ENCODE measurements at regions not wholly inside any gene's neighbourhood (a gene's known extent, or its start where the extent isn't known, plus 50 kb on each side); places are given as distances from the start of the nearest gene placed in this dataset.
A peak's percentile ranks its signal among the peaks of the same experiment; 100 is the strongest.

DNA sequence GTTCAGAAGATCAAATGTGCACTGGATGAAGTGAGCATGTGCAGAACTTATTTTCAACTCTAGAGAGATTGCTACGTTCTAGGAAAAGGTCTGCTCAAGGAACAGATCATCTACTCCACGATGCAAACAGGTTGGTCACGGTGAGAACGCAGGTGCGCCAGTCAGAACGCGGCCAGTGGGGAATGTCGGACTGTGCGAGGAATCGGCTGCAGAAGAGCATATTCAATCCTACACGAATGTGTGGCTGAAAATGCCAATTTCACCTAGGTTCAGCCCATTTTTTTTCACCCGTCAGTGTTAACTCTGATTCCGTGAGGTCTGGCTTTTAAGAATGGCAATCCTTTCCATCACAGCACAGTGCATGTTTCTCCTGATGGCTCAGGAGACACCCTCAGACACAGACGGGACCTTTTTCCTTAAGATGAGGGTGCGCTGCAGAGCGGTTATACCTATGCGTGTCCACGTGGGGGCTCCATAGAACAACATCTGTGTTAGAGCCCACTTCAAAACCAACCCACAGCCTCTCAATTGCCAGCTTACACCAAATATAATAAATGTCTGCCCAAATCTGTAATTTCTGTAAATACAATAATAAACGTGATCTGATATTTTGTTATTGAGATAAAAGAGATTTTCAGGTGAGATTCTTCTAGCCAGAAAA, 250.4 kb downstream of the FOXA2 start:
- WGBS, 2 donors, result 39 to 40% methylated on average over 19 of the region's 19 CpGs
- peak; percentile 59 to 66 for DNase-seq
- H3K4me3 ChIP-seq (replicated peaks in 1 of 3), result no peak overlapping the region
- intact Hi-C loops (cut with DNase I), result no loop called here
- no peaks in the 10 kb centered on the region for H3K9me3 ChIP-seq
- H3K27me3 ChIP-seq, result no peaks in the 10 kb centered on the region
- no peak overlapping the region for H3K27ac ChIP-seq
- H3K4me1 ChIP-seq, result no peaks in the 10 kb centered on the region
- TF ChIP-seq POLR2A (IDR thresholded peaks at IDR 0.05), result no peak
- TF ChIP-seq, protein P1, sequence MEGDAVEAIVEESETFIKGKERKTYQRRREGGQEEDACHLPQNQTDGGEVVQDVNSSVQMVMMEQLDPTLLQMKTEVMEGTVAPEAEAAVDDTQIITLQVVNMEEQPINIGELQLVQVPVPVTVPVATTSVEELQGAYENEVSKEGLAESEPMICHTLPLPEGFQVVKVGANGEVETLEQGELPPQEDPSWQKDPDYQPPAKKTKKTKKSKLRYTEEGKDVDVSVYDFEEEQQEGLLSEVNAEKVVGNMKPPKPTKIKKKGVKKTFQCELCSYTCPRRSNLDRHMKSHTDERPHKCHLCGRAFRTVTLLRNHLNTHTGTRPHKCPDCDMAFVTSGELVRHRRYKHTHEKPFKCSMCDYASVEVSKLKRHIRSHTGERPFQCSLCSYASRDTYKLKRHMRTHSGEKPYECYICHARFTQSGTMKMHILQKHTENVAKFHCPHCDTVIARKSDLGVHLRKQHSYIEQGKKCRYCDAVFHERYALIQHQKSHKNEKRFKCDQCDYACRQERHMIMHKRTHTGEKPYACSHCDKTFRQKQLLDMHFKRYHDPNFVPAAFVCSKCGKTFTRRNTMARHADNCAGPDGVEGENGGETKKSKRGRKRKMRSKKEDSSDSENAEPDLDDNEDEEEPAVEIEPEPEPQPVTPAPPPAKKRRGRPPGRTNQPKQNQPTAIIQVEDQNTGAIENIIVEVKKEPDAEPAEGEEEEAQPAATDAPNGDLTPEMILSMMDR (IDR thresholded peaks at IDR 0.05), result peak; percentile 46 to 79 (median 63)
- H3K36me3 ChIP-seq, result no peaks in the 10 kb centered on the region

DNA sequence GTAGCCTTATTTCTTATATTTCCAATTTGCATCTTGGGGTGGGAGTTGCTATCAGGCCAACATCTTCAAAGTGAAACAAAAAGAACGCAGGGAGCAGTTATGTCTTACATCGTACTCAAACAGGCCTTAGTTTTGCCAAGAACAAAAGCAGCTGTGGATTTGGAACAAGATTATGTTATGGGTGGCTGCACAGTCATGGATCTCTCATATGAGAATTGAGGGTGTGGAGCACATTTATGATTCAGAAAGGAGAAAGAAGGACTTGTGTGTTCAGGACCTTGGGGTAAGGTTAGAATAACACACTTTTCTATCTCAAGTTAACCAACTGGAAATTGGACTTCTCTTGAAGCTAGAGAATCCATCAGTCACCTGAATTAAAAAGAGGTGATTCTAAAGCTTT, 259.9 kb downstream of the FOXA2 start:
- intact Hi-C loops (cut with DNase I), result no loop called here
- no peak for DNase-seq
- WGBS, 2 donors, result 24 to 26% methylated on average over 2 of the region's 2 CpGs
- no peaks in the 10 kb centered on the region for H3K36me3 ChIP-seq
- H3K27ac ChIP-seq, result no peak overlapping the region
- H3K4me3 ChIP-seq (replicated peaks in 1 of 3), result no peak overlapping the region
- H3K9me3 ChIP-seq, result no peaks in the 10 kb centered on the region
- TF ChIP-seq POLR2A (IDR thresholded peaks at IDR 0.05), result no peak
- TF ChIP-seq, protein P1 (IDR thresholded peaks at IDR 0.05), result no peak
- H3K27me3 ChIP-seq, result no peaks in the 10 kb centered on the region
- H3K4me1 ChIP-seq, result no peaks in the 10 kb centered on the region

DNA sequence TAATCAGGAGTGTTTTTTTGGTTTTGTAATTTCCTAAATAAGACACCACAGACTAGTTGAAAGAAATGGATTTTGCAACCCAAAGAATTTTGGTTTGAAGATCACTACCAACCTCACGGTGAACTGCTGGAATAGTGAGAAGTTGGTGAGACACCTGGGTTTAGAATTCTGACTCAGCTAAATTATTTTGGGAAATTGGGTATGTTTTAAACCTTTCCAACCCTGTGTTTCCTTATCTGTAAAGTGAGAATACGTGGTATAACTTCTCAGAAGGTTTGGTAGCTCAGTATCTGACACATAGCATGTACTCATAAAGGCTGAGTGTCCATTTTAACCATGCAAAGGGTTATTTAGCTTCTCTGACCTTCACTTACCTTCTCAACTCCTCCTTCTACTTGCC, 261.9 kb downstream of the FOXA2 start:
- Histone ChIP-seq H3K36me3 (no peaks in the 10 kb centered on the region), H3K27me3 (no peaks in the 10 kb centered on the region), H3K27ac (no peak overlapping the region), H3K4me1 (no peaks in the 10 kb centered on the region), H3K4me3 (replicated peaks in 1 of 3) (no peak overlapping the region), H3K9me3 (no peaks in the 10 kb centered on the region)
- WGBS, 2 donors, result 44 to 45% methylated on average over 2 of the region's 2 CpGs
- DNase-seq, result no peak
- TF ChIP-seq POLR2A (IDR thresholded peaks at IDR 0.05), result no peak
- TF ChIP-seq, protein P1 (IDR thresholded peaks at IDR 0.05), result no peak
- intact Hi-C loops (cut with DNase I), result no loop called here

DNA sequence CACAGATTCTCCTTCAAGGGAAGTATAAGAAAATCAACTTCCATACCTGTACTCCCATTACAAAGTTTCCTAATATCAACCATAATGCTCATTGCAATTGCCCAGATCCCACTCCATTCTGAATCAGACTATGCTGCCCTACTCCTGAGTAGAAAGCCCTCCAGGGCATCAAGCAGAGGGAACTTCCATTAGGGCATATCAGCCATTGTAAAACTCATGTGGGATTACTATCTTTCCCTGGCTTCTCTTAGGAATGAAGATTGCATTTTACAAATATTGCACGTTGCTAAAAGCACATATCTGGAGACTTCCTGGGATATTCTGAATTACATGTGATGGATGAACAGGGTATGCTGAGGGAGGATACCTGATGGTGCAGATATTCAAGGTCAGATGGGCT, 263.2 kb downstream of the FOXA2 start:
- Histone ChIP-seq H3K27ac (no peak overlapping the region), H3K4me1 (no peaks in the 10 kb centered on the region), H3K4me3 (replicated peaks in 1 of 3) (no peak overlapping the region), H3K36me3 (no peaks in the 10 kb centered on the region), H3K9me3 (no peaks in the 10 kb centered on the region), H3K27me3 (no peaks in the 10 kb centered on the region)
- TF ChIP-seq, protein P1 (IDR thresholded peaks at IDR 0.05), result no peak
- TF ChIP-seq POLR2A (IDR thresholded peaks at IDR 0.05), result no peak
- DNase-seq, result no peak
- WGBS, 2 donors, result 83 to 85% methylated on average over 1 of the region's 1 CpG
- intact Hi-C loops (cut with DNase I), result no loop called here

DNA sequence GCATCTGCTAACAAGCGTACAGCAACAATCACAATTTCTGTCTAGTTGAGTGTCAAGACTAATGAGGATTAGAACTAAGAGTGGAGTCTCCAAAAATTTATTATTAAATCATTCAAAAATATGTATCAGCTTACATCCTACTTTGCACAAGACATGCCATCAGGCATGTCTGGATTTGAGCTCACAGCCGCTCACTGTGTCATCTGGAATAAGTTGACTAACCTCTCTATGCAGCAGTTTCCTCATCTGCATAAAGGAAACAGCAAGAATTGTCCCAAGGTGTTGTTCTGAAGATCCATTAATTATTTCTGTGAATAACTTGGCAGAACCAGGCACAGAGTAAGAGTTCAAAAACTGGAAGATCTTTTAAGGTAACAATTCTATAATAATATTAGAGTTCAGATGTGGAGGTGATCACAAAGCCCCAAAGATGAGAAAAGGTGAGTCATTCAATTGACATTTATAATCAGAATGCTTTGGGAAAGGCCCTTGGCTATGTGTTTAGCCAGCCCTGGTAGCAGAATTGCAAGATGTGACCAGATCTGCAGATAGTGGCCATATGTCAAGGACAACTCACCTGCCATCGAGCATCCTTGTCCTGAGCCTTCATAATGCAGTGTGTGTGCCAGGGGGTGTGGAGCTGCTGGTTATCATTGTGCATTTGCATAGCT, 264.0 kb downstream of the FOXA2 start:
- 85 to 93% methylated on average over 3 of the region's 3 CpGs for WGBS, 2 donors
- H3K36me3 ChIP-seq, result no peaks in the 10 kb centered on the region
- intact Hi-C loops (cut with DNase I), result no loop called here
- H3K4me3 ChIP-seq (replicated peaks in 1 of 3), result no peak overlapping the region
- no peak for DNase-seq
- no peak overlapping the region for H3K27ac ChIP-seq
- H3K4me1 ChIP-seq, result no peaks in the 10 kb centered on the region
- H3K9me3 ChIP-seq, result no peaks in the 10 kb centered on the region
- H3K27me3 ChIP-seq, result no peaks in the 10 kb centered on the region
- TF ChIP-seq, protein P1 (IDR thresholded peaks at IDR 0.05), result no peak
- TF ChIP-seq POLR2A (IDR thresholded peaks at IDR 0.05), result no peak

All from thyroid gland (tissue), 4 donors.